Neural progenitor cell (in vitro differentiated cells): ENCODE measurements at regions not wholly inside any gene's neighbourhood (a gene's known extent, or its start where the extent isn't known, plus 50 kb on each side); places are given as distances from the start of the nearest gene placed in this dataset.

ENCODE experiments used
- EZH2 ChIP-seq: fragments of 200-600 bp; sonication (generic); IDR thresholded peaks from 2 replicates; pipeline ENCODE4 v1.6.1; 2017; ENCODE audit warnings: antibody characterized with exemption, mild to moderate bottlenecking, moderate library complexity
- EZH2phosphoT487 ChIP-seq: fragments of 200-600 bp; sonication (generic); IDR thresholded peaks from 2 replicates; pipeline ENCODE4 v1.6.1; 2017; ENCODE audit warnings: antibody characterized with exemption
- TF ChIP-seq, protein P1 (sequence below): fragments of 200-600 bp; sonication (generic); IDR thresholded peaks from 2 replicates; pipeline ENCODE4 v1.5.1; 2017; ENCODE audit warnings: antibody characterized with exemption, mild to moderate bottlenecking

DNA sequence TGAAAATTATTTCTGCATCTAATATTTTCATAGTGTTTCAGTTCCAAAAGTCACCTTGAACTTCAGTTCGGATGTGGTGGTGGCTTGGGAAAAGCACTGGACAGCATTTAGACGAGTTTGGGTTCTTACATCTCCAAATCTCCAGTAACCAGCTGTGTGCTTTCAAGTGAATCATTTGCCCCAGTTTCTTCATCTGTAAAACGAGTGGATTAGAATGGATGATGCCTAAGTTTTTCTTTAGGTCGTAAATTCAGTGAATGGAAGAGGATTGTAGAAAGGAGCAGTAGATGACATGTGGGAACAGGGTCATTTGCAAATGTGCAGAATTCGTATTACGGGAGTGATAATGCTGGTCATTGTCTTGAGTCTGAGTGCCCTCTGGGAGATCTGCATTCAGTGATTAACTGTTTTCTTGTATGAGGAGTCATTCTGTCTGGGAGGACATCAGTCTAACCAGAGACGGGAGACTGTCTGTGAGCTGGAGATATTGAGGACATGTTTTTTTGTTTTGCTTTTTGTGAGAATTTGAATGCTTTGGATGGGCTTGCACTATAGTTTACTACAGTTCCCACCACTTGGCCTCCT lies 641.6 kb upstream of the TBL1XR1 start:
- TF ChIP-seq EZH2: no peak
- no peak for TF ChIP-seq EZH2phosphoT487
- TF ChIP-seq, protein P1, sequence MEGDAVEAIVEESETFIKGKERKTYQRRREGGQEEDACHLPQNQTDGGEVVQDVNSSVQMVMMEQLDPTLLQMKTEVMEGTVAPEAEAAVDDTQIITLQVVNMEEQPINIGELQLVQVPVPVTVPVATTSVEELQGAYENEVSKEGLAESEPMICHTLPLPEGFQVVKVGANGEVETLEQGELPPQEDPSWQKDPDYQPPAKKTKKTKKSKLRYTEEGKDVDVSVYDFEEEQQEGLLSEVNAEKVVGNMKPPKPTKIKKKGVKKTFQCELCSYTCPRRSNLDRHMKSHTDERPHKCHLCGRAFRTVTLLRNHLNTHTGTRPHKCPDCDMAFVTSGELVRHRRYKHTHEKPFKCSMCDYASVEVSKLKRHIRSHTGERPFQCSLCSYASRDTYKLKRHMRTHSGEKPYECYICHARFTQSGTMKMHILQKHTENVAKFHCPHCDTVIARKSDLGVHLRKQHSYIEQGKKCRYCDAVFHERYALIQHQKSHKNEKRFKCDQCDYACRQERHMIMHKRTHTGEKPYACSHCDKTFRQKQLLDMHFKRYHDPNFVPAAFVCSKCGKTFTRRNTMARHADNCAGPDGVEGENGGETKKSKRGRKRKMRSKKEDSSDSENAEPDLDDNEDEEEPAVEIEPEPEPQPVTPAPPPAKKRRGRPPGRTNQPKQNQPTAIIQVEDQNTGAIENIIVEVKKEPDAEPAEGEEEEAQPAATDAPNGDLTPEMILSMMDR: no peak
